Endothelial cell of umbilical vein (primary cell): ENCODE measurements at regions not wholly inside any gene's neighbourhood (a gene's known extent, or its start where the extent isn't known, plus 50 kb on each side); places are given as distances from the start of the nearest gene placed in this dataset.

Source experiments
- CTCF ChIP-seq, 2 donors: IDR thresholded peaks; 1 replicate in 1 of 2; 2 replicates in 1 of 2; pipeline ENCODE4 v1.5.1; 2011; ENCODE audit warnings: low read length in 2 of 2, mild to moderate bottlenecking in 2 of 2, moderate library complexity in 2 of 2, control low read depth in 1 of 2, inconsistent platforms in 1 of 2, low read depth in 1 of 2; ENCODE audit not compliant: insufficient read depth in 1 of 2; ENCODE audit errors: extremely low read depth in 1 of 2
- MAX ChIP-seq: IDR thresholded peaks from 2 replicates; pipeline ENCODE4 v1.6.1; 2011; ENCODE audit not compliant: insufficient read depth, insufficient read length
- POLR2AphosphoS5 ChIP-seq: IDR thresholded peaks from 2 replicates; pipeline ENCODE4 v1.6.1; 2012; ENCODE audit warnings: low read depth, mild to moderate bottlenecking, control low read depth, low read length, moderate library complexity; ENCODE audit not compliant: insufficient read depth

GRCh38 chr14:104280085-104280901 is 141.9 kb downstream of the KIF26A start:
- TF ChIP-seq MAX (no peak), POLR2AphosphoS5 (no peak), CTCF (IDR thresholded peaks at IDR 0.05; ENCODE audit: extremely low read depth in 1 of 2, insufficient read depth in 1 of 2, low read depth in 1 of 2, low read length in 2 of 2) (no peak)
